ENCODE measurements at regions not wholly inside any gene's neighbourhood (a gene's known extent, or its start where the extent isn't known, plus 50 kb on each side); places are given as distances from the start of the nearest gene placed in this dataset.
"Not testable (repeated sequence)": the region's sequence is repeated elsewhere in the genome, so short reads cannot be mapped to it uniquely, and the experiment has no call there.

DNA sequence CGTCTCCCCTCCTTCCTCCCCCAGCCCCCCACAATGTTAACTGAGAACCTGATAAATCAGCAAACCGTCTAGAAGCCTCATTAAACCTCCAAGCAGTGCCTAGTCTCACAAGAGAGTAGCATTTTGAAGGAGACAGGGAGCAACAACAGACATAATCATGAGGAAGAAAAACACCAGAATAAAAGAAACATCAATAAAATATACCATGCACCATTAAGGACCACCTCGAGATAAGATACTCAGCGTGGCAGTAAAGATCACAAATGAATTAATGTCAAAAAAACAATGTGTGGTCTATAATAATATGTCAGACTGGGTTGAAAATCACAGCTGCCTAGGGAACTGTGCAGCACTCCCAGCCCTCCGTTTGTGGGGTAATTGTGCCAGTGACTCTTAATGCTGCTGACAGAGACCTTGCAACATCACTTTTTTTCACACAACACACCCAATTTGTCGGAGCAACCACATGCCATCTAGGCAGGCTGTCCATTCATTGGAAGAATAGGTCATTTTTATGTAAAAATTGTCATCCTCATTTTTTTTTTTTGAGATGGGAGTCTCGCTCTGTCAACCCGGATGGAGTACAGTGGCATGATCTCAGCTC, 450.8 kb upstream of the WWC1 start:
- DNase-seq, result no peak

DNA sequence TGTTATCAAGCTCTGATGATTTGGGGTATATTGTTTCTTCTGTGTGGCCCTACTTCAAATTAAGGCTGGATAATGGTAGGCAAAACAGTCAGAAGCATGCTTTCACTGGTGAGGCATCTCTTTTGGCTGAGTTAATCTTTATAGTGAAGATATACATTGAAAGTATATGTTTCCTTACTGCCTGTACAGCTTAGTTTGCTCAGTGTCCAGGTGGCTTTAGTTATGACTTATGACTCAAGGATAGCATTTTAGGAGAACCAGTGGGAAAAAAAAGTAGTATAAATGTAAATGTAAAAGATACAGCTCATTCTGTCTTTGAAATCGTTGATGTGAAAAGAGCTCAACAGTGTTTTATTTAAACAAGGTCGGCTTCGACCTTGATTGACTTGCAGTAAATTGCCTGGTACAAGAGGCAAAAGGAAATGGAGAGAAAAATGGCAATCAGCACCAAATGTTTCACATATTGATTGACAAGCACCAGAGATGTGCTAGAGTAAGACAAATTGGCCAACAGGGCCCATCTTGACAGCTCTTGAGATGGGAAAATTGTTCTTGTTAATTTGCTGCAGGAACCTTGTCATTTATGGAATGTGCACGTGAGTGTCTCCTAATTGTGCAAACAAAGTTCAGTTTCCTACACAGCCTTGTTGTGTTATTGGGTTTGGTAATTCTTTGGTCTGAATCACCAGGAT, 447.4 kb upstream of the WWC1 start:
- DNase-seq, result no peak

DNA sequence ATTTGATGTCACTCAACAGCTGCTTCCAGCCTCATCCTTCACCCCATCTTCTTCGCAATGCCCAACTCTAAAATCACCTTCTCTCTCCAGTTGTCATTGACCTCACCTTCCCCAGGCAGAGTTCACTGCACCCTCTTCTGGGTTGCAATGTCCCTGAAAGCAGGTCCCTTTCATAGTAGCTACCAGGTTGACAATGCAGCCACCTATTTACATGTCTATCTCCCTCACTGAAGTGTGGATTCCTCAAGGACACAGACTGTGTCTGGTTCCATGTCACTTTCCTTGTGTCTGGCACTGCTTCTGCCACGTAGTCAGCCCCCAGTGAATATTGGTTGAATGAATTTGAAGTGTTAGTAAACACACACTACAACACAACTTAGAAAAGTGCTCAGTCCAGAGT, 445.5 kb upstream of the WWC1 start:
- DNase-seq, result no peak

DNA sequence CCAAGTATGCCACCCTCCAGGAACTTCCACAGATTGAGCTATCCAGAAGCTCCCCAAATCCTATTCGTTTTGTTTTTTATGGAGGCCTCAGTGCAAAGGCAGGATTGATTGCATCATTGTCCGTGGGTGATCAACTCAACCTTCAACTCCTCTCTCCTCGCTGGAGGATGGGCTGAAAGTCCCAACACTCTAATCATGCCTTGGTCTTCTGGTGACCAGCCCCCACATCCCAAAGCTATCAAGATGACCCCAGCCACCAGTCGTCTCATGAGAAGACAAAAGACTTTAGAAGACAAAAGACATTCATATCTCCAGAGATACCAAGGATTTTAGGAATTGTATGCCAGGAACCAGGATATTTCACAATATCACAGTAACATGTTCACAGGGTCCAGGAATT, 441.6 kb upstream of the WWC1 start:
- DNase-seq, result no peak

DNA sequence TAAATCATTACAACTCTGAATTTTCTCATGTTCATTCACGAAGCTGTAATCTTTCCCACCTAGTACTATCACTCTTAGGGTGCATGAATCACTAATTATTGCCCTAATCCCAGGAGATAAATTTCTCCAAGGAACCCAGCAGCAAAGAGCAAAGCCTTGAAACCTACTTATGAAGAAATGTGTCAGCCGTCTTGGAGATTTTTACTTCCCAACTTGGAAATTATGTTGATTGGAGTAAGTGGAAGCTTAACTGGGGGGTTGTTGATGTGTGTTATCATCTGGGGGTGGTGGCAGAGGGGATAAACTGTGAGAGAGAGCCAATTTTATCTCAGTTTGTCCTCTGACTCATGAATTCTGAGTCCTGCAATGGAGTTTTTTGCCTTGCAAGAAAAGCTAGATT, 440.5 kb upstream of the WWC1 start:
- no peak for DNase-seq

DNA sequence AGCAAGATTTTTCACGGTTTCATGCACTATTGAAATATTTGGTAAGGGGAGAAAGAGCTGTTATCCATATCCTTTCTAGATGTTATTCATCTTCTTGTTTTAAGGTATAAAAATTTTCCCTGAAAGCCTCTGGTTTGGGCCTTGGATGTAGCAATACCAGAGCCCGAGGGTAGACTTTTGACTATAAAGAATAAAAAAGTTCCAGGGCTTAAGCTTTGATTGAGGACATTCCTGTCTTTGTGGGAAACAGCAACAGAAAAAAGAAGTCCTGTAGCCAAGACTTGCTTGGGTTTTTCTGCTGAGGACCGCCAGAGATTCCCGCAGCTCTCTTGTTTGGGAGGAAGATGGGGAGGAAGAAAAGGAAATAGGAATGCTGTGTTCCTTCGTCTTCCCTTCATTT, 440.0 kb upstream of the WWC1 start:
- no peak for DNase-seq

DNA sequence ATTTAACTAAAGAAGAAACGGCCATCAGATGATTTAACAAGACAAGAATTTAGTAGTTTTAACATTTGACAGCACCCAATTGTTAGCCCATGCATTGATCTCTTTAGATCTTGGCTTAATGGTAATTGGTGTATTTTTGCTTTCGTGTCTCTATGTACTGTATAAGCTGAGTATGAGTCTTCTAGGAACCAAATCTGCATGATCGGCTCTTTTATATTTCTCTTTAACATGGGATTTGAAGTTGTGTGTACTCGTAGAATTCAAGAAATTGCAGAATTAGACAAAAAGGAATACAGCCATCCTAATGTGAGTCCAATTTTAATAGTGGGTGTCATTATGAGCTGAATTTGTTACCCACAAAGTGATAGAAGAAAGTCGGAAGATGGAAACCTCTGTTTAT, 438.9 kb upstream of the WWC1 start:
- no peak for DNase-seq

DNA sequence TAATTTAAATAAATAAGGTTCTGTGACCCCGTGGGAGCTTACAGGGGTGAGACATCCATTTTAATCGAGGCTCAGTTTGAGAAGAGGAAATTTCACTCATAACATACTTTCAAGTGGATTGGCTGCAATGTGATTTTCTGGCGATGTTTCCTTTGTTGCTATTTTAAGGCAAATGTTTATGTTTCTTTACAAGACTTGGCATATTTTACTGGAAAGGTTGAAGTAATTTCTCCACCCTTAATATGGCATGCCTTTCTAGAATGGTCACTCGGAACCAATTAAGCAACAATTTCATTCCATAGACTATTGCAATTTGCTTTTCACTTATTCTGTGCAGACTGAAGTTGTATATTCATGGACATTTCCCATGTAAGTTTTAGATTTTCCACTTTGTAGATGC, 438.0 kb upstream of the WWC1 start:
- DNase-seq, result no peak

DNA sequence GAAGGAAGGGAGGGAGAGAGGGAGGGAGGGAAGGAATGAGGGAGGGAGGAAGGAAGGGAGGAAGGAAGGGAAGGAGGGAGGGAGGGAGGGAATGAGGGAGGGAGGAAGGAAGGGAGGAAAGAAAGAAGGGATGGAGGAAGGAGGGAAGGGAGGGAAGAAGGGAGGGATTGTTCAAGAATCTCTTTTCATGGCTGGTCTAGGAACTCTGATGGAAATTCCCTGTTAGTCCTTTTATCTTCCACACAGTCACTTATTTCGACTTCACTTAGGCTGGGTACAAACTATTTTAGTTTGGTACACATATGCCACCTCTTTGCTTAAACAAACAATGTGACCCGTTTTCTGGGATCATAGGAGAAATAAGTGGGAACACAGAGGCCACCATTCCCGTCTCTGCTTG, 435.6 kb upstream of the WWC1 start:
- DNase-seq, result no peak

DNA sequence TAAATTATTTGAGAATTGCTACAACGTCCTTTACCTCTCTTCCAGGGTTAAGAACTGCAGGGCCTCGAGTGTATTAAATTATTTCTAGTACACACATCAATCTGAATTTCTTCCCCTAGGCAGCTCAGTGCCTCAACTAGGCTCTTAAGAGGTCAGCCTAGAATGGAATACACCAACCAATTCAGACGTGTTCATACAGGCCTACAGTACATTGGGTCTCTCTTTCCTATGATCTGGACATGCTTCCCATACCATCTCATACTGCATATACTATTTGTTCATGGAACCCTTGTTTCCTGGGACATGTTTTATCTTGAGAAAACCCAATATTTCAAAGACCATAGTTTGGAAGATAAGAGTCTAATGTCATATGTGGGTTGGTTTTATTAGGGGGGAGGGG, 434.1 kb upstream of the WWC1 start:
- no peak for DNase-seq

DNA sequence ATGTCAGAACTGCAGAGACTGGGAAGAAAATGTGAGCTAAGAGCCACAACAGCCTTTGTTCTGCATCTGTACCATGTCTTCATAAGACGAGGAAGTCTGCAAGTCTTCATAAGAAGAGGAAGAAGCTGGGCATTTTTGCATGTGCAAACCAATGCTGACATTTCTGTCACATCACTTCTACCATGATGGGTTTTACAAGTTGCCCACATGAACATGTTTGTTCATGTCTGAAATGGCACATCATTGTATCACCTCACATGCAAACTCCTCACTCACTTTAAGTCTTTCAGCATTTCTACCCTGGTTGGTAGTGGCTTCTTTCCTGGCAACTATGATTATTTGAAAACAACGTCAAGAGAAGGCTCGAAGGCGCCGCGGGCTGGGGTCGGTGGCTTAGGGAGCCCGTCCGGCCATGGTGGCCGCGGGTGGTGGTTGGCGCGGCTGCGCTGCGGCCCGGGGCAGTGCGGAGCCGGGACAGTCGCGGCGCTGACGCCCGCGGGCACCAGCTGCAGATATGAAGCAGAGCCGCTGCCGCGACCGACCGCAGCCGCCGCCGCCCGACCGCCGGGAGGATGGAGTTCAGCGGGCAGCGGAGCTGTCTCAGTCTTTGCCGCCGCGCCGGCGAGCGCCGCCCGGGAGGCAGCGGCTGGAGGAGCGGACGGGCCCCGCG, 433.1 kb upstream of the WWC1 start:
- DNase-seq, result not testable (repeated sequence)

DNA sequence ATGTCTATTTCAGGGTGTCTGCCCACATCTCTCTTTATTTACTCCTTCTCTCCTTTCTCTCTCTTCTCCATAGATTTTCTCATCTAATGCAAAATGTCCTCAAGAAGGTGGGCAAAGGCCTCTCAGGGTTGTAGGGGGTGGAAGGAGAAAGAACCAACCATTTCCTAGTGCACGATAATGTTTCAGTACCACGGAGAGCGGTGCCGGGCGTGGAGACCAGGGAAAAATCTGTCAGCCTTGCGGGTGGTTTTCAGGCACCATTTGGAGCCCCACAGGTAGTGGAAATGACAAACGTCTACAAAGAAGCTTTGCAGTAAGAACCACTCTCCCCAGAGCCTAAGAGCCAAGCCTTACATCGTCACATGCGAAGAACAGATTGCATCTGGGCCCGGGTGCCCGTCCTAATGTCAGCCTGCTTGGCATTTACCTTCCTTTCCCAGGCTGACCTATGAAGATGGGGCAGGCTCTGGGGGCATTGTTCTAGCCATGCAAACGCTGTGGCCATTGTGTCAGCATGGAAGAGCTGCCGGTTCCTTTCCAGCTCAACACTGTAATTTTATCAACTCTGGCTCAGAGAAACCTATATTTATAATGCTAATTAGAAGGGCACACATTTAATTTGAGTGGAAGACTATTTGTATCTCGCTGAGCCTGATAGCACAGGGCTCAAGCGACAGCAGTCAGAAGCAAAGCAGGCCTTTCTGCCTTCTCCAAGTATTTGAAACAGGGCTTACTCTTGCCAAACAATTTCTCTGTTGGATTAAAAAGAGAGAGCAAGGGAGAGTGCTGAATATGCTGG, 430.1 kb upstream of the WWC1 start:
- DNase-seq, result no peak

DNA sequence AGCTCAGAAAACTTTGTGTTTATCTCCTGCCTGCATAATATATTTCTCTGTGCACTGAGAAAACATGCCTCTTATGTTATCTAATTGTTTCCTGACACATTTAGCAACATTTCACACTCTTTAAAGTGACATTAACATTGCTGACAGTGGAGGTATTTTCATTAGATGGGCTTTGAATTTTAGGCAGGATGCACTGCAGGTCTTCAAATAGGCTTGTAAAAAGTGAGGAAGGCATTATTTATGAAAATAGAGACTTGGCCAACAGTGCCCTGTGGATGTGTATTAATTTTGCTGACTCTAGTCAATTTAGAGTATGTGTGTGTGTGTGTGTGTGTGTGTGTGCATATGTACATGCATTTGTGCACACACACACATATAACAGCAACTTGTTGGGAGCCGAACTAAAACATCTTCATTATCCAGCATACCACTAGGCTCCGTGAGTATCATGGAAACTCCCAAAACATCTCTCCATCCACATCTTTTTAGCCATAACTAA, 429.5 kb upstream of the WWC1 start:
- DNase-seq, result no peak

DNA sequence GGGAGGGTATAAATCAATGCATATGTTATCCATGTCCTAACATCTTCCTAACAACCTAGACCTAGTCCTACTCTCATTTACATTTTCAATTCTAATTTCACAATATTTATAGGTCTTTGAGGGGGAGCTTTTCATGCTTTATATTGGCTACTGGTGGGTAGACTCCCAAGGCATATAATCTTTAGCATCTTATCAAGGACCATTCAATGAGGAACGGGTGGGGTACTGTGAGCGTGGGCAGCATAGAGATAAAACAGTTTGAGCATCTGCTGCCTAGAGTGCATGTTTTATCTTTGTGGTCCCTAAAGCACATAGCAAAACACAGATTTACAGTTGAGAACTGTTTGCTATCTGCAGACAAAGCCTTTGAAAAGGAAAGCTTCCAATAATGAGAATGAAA, 427.6 kb upstream of the WWC1 start:
- DNase-seq, result no peak

DNA sequence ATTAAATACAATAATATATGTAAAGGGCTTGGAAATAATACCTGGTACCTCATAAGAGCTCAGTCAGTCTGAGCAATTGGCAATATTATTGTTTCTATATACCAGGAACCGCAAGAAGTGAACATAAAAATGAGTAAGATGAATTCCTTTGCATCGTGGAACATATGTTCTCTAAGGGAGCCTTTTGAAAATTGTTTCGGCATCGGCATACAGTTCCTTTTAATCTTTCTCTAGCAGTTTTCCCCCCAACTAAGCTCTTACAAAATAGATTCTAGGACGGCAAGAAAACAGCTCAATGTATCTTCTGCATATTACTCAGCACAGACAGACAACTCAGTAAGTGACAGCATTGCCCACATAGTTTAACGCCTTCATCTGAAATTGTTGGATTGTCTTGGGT, 426.6 kb upstream of the WWC1 start:
- no peak for DNase-seq

DNA sequence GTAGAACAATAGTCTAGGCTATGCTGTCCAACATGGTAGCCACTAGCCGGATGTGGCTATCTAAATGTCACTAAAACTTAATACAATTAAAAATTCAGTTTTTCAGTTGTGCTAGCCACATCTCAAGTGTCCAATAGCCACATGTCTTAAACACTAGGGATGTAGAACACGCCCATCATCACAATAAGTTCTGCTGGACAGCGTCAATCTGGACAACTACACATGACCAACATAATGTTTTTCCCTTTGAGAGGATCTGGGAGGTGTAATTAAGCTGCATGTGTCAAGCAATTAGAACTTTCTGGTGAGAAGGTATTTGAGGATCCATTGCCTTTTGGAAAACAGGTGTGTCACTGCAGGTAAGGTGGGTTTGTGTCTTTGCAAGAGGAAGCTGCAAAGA, 424.6 kb upstream of the WWC1 start:
- no peak for DNase-seq

DNA sequence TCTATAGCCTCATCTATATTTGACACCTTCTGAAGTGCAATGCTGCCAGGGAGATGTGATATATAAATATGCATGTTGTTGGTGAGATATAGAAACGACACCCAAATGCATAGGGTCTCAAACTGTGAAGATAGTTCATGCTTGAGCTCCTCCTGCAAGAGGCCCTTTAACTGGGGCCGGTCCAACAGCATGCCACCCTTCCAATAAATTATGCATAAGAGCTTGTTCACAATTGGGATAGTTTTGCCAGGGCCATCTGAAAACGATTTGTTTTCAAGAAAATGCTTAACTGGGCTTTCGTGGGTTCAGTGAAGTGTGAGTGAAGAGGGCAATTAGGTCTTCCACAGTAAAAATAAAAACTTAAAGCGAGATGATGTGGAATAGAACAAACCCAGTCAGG, 424.2 kb upstream of the WWC1 start:
- DNase-seq, result no peak

DNA sequence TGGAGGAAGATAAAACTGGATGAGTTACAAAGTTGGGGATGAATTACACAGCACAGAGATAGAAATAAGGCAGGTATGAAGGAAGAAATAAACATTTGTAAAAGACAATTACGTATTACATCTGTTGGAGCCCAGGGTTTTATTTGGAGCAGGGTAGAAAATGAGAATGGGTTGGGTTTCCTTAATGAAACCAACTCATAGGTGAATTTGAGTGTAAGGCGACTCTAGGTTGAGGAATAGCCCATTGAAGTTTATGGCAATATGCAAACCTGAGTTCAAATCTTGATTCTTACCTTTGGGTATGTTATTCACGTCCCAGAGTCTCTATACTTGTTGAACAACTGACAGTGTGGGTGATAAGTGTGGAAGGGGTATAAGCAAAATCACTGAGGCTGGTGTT, 422.3 kb upstream of the WWC1 start:
- no peak for DNase-seq

DNA sequence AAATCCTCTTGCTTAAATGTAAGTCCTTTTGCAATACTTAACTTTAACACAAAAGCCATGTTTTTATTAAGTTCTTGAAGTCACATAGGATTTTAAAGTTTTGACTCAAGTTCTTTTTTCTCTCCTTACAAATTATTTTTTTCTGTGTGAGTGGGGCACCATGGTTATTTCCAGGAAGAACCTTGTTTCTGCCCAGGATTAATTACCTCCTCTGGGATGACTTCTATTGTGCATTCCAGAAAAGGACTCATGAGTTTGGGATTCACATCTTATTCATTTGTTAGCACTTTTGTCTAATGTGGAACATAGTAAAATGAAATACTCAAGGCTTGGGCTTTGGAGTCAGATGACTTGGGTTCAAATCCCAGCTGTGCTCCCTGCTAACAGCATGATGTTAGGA, 421.4 kb upstream of the WWC1 start:
- DNase-seq, result no peak

DNA sequence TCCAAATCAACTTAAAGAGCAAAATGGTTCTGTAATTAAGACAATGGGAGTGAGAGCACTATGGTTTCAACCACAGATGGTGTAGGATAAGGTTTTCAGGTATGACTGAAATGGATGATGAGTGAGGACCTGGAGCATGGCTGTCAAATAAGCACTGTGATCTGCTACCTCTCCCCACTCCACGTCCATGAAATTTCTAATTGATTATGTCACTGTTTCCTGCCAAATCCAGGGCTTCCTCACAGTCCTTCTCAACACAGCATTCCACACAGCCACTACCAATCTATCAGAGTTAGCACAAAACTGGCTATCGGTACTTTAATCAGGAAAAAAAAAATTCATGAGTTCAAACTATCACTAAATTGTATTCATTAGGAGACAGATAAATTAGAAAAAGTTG, 420.4 kb upstream of the WWC1 start:
- no peak for DNase-seq

DNA sequence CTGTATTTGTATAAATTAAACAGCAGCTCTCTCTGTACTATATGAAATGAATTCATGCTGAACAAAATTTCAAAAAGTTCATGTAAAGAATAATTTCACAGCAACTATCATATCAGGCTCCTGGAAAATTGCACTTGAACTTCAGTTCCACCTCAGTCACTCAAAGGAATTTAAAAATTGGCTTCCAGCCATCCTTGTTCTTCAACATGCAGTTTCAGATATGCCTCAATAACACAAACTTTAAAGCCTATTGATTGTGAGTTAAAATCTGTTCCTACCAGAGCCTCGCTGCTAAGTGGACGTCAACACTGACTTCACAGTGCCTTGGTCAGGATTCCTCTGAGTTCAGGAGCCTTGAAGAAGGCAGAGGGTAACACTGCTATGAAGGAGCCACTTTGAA, 418.7 kb upstream of the WWC1 start:
- DNase-seq, result no peak

DNA sequence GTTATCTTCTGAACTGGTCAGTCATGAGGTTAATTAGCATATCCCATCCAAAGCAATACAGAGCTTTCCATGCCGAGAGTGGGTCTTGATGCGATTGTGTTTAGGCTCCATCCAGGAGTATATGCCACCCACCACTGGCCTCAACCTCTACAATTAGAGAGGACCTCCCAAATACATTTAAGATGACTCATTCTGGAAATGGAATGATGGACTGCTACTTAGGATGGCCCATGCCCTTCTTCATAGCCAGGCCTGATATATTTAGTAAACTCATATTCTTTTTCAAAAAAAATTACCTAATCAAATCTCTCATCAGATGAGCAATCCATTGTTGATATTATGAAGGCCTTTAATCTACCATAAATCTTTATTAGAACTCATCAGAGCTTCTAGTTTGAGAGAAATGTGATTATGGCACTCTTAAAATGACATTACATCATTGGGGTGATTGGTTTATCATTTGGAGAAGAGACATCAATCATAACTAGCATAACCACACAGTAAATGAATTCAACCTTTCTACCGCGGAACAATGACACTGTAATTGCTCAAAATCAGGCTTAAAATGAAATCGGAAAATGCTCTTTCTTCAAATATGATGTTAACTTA, 414.2 kb upstream of the WWC1 start:
- no peak for DNase-seq

DNA sequence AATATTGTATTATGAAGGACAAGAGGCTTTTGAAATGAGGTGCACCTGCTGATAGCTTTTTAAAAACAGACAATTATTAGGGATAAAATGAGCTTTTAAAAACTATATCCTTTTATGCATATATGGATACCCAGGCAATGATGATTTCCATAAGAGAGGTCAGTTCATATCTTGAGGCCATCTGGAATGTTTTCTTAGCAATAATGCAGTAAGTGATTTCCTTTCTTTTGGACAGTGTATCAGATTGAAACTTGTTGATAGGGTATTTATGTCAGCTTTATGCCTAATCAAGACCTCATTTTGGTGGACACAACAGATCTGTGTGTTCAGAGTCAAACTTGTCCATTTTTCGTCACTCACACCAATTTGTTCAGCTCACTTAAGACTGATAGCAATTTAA, 413.5 kb upstream of the WWC1 start:
- no peak for DNase-seq
